Esophagus squamous epithelium (tissue), 4 donors: ENCODE measurements at regions not wholly inside any gene's neighbourhood (a gene's known extent, or its start where the extent isn't known, plus 50 kb on each side); places are given as distances from the start of the nearest gene placed in this dataset.

Experiments
- POLR2A ChIP-seq, 4 donors: fragments of 450-650 bp; IDR thresholded peaks; one replicate each; pipeline ENCODE4 v1.6.1; 2017; ENCODE audit warnings: antibody characterized with exemption in 4 of 4, mild to moderate bottlenecking in 4 of 4, moderate library complexity in 3 of 4
- TF ChIP-seq, protein P1 (sequence below), 6 experiments: fragments of 450-650 bp in 4 of 6; fragments of 200-600 bp in 2 of 6; sonication (generic) in 2 of 6; IDR thresholded peaks; one replicate each; pipeline ENCODE4 v1.5.1; 2016 to 2019; ENCODE audit warnings: antibody characterized with exemption in 6 of 6, mild to moderate bottlenecking in 4 of 6, moderate library complexity in 4 of 6

DNA sequence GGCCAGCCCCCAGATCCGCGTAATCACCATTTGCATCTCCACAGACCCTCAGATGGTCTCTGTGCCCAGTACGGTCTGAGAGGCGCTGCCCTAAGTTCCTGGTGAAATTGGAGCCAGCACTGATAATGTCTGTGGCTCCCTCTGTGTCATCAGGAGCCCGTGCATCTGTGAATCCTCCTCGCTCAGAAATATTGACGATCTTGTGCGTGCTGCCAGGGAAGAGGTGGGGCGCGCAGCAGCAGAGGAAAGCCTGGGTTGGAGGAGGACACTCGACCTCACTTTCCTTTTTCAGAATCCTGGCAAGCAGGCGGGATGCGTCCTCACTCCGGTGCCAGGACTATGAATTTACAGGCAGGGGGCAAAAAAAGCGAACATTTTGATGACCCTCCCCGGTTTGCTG, 686.1 kb upstream of the SALL3 start:
- TF ChIP-seq, protein P1, sequence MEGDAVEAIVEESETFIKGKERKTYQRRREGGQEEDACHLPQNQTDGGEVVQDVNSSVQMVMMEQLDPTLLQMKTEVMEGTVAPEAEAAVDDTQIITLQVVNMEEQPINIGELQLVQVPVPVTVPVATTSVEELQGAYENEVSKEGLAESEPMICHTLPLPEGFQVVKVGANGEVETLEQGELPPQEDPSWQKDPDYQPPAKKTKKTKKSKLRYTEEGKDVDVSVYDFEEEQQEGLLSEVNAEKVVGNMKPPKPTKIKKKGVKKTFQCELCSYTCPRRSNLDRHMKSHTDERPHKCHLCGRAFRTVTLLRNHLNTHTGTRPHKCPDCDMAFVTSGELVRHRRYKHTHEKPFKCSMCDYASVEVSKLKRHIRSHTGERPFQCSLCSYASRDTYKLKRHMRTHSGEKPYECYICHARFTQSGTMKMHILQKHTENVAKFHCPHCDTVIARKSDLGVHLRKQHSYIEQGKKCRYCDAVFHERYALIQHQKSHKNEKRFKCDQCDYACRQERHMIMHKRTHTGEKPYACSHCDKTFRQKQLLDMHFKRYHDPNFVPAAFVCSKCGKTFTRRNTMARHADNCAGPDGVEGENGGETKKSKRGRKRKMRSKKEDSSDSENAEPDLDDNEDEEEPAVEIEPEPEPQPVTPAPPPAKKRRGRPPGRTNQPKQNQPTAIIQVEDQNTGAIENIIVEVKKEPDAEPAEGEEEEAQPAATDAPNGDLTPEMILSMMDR (IDR thresholded peaks at IDR 0.05), result no peak
- TF ChIP-seq POLR2A (IDR thresholded peaks at IDR 0.05), result no peak
